ENCODE measurements at regions not wholly inside any gene's neighbourhood (a gene's known extent, or its start where the extent isn't known, plus 50 kb on each side); places are given as distances from the start of the nearest gene placed in this dataset.

DNA sequence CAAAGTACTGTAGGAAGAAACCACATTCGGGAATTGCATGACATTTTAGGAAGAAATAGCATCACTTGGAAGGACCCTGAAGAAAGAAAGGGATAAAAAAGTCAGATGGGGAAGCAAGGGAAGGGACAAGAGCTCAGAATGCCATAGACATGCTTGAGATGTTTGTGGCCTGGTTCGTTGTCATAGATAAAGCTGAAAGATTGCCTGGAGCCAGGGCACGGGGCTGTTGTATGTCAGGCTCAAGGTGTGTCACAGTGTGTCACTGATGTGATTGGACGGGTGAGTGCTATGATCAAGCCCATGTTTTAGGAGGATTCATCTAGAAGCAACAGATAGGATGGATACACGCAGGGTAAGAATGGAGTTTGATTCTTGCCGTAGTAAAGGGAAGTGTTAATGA lies 216.2 kb upstream of the SOX4 start:
- no peak for ATAC-seq (ENCODE audit: low FRiP score in 2 of 2)
- H3K27ac ChIP-seq = no peak overlapping the region
- no peak for DNase-seq
- H3K4me3 ChIP-seq = no peak overlapping the region
- peaks cover 0 to 9% (median 3%) of the 10 kb centered on the region in 4 donors for H3K4me1 ChIP-seq
- WGBS, 2 donors = 81% methylated on average over 6 of the region's 6 CpGs
- no peaks in the 10 kb centered on the region for H3K27me3 ChIP-seq
- no peaks in the 10 kb centered on the region for H3K9me3 ChIP-seq
- TF ChIP-seq EP300 (IDR thresholded peaks at IDR 0.05) = no peak
- TF ChIP-seq POLR2A (IDR thresholded peaks at IDR 0.05) = no peak
- no peak for TF ChIP-seq POLR2AphosphoS5 (IDR thresholded peaks at IDR 0.05)
- TF ChIP-seq, protein P1, sequence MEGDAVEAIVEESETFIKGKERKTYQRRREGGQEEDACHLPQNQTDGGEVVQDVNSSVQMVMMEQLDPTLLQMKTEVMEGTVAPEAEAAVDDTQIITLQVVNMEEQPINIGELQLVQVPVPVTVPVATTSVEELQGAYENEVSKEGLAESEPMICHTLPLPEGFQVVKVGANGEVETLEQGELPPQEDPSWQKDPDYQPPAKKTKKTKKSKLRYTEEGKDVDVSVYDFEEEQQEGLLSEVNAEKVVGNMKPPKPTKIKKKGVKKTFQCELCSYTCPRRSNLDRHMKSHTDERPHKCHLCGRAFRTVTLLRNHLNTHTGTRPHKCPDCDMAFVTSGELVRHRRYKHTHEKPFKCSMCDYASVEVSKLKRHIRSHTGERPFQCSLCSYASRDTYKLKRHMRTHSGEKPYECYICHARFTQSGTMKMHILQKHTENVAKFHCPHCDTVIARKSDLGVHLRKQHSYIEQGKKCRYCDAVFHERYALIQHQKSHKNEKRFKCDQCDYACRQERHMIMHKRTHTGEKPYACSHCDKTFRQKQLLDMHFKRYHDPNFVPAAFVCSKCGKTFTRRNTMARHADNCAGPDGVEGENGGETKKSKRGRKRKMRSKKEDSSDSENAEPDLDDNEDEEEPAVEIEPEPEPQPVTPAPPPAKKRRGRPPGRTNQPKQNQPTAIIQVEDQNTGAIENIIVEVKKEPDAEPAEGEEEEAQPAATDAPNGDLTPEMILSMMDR (IDR thresholded peaks at IDR 0.05) = no peak
- no peaks in the 10 kb centered on the region for H3K36me3 ChIP-seq

DNA sequence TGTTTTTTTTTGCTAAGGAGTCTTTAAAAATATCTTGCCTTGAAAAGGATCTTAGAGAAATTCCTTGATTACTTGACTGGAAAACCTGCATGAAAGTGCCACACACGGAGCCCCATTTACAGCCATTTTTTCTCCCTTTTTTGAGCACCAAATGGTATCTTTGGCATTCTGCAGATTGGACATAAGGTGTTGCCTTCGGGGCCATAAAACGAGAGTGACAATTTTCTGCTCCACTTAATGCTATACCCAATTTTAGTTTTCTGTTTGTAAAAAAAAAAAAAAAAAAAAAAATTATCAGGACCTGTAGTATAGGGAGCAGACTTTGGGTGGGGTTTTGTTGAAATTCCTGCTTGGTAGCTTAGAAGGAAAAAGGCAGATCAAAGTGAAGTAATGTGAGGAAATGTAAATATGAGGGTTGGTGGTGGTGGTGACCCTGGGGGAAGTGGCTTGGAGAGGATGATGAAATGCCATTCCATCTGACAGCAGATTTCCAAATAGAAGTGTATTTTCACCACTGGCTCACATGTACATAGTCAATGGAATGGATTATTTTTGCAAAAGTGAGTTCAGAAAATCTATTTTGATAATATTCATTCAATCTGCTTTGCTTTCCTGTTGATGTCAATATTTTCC lies 212.1 kb upstream of the SOX4 start:
- Histone ChIP-seq H3K36me3 (no peaks in the 10 kb centered on the region), H3K27me3 (no peaks in the 10 kb centered on the region), H3K9me3 (no peaks in the 10 kb centered on the region), H3K4me1 (peaks cover 0 to 13% (median 4%) of the 10 kb centered on the region in 4 donors), H3K4me3 (no peak overlapping the region), H3K27ac (peak overlapping the region in 1 of 4 donors; percentile 54)
- no peak for ATAC-seq (ENCODE audit: low FRiP score in 2 of 2)
- peak in 1 of 2 donors; percentile 47 for DNase-seq
- TF ChIP-seq EP300 (IDR thresholded peaks at IDR 0.05) (peak in 2 of 4 donors; percentile 61 to 75), POLR2AphosphoS5 (IDR thresholded peaks at IDR 0.05) (no peak), POLR2A (IDR thresholded peaks at IDR 0.05) (no peak)
- 50 to 75% methylated on average over 3 of the region's 3 CpGs for WGBS, 2 donors

DNA sequence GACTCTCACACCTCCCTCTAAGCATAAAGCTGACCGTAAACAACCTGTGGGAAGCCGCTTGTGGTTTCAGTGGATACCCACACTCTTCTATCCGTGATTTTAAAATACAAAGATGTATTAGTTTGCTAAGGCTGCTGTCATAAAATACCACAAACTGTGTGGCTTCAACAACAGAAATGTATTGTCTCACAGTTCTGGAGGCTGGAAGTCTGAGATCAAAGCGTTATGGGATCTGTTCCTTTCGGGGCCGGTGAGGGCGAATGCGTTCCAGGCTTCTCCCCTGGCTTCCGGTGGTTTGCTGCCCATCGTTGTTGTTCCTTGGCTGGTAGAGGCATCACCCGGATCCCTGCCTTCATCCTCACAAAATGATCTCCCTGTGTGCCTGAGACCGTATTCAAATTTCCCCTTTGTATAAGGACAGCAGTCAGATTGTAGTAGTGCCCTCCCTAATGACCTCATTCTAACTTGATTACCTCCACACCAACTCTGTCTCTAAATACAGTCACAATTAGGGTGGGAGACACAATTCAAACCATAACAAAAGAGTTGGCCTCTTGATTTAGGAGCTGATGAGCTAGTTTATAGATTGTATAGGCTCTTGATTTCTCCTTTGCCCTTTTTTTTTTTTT lies 210.6 kb upstream of the SOX4 start:
- peaks cover 0 to 13% (median 4%) of the 10 kb centered on the region in 4 donors for H3K4me1 ChIP-seq
- TF ChIP-seq, protein P1 (IDR thresholded peaks at IDR 0.05) = no peak
- no peak for TF ChIP-seq POLR2A (IDR thresholded peaks at IDR 0.05)
- no peak overlapping the region for H3K27ac ChIP-seq
- no peak for ATAC-seq (ENCODE audit: low FRiP score in 2 of 2)
- no peaks in the 10 kb centered on the region for H3K27me3 ChIP-seq
- 90% methylated on average over 12 of the region's 12 CpGs for WGBS, 2 donors
- H3K4me3 ChIP-seq = no peak overlapping the region
- H3K9me3 ChIP-seq = no peaks in the 10 kb centered on the region
- DNase-seq = no peak
- H3K36me3 ChIP-seq = no peaks in the 10 kb centered on the region

DNA sequence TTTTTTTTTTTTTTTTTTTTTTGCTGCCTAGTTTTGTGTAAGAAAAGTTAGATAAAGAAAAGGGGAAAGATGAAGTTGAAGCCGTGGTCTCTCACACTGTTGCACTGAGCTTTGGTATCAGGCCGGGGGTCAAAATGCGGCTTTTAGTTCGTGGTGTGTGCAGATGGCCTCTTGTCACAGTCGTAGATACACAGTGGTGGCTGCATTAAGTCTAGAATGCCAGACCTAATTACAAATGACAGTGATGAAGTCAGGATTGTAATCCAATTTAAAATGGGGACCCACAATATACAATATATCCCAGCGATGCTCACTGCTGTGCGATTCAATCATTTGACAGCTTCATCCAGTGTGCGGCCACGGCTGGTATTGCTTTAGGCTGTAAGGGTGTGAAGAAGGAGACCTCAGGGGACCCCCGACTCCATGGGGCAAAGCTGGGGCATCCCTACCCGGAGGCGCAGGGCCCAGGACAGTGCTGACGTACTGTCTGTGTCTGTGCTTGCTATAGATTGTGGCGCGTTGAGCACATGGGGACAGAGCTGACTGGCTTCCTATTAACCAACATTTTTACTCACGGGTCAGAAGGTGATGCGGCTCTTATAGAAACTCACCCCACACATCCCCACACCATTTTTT lies 210.0 kb upstream of the SOX4 start:
- no peak for TF ChIP-seq POLR2A (IDR thresholded peaks at IDR 0.05)
- no peak for TF ChIP-seq EP300 (IDR thresholded peaks at IDR 0.05)
- no peak for TF ChIP-seq POLR2AphosphoS5 (IDR thresholded peaks at IDR 0.05)
- TF ChIP-seq, protein P1 (IDR thresholded peaks at IDR 0.05) = no peak
- Histone ChIP-seq H3K27me3 (no peaks in the 10 kb centered on the region), H3K27ac (peak overlapping the region in 2 of 4 donors; percentile 13 to 61), H3K4me1 (peaks cover 0 to 13% (median 4%) of the 10 kb centered on the region in 4 donors), H3K4me3 (no peak overlapping the region), H3K9me3 (no peaks in the 10 kb centered on the region), H3K36me3 (no peaks in the 10 kb centered on the region)
- ATAC-seq (ENCODE audit: low FRiP score in 2 of 2) = peak in 1 of 2 donors; percentile 9
- 92 to 93% methylated on average over 17 of the region's 17 CpGs for whole genome bisulfite sequencing, 2 donors
- DNase-seq = no peak

DNA sequence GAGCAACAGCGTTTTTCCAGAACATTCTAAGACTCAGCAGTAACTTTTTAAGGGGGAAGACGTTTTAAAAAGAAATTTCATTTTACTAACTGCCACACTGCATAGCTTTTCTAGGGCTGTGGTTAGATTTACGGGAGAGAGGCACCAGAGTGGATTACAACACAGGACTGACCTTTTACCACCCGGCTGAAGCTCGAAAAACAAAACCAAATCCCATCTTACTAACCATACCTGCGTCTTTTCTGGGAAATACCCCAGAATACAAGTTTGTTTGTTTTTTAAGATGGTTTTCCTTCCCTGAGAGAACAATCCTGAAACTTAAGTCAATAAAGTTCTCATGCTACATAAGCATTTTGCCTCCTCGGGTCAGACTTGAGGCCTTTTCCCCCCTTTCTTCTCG lies 209.3 kb upstream of the SOX4 start:
- Histone ChIP-seq H3K4me3 (no peak overlapping the region), H3K9me3 (no peaks in the 10 kb centered on the region), H3K4me1 (peaks cover 0 to 13% (median 4%) of the 10 kb centered on the region in 4 donors), H3K27ac (peak overlapping the region in 2 of 4 donors; percentile 13 to 61), H3K36me3 (no peaks in the 10 kb centered on the region), H3K27me3 (no peaks in the 10 kb centered on the region)
- peak in 1 of 2 donors; percentile 41 for ATAC-seq (ENCODE audit: low FRiP score in 2 of 2)
- TF ChIP-seq, protein P1 (IDR thresholded peaks at IDR 0.05) = no peak
- TF ChIP-seq POLR2A (IDR thresholded peaks at IDR 0.05) (no peak), POLR2AphosphoS5 (IDR thresholded peaks at IDR 0.05) (no peak), EP300 (IDR thresholded peaks at IDR 0.05) (no peak)
- 38 to 61% methylated on average over 8 of the region's 8 CpGs for WGBS, 2 donors
- DNase-seq = peak in 1 of 2 donors; percentile 37
